Stomach smooth muscle (tissue), 2 donors: ENCODE measurements at regions not wholly inside any gene's neighbourhood (a gene's known extent, or its start where the extent isn't known, plus 50 kb on each side); places are given as distances from the start of the nearest gene placed in this dataset.

Experiments used
- H3K27ac ChIP-seq: one replicate; pipeline ENCODE4 v1.7.0; 2013; ENCODE audit warnings: mild to moderate bottlenecking, low read length, inconsistent platforms
- H3K27me3 ChIP-seq, 2 donors: one replicate each; pipeline ENCODE4 v1.7.0; 2013; ENCODE audit warnings: low read length in 2 of 2; ENCODE audit not compliant: insufficient read depth in 2 of 2, control insufficient read depth in 1 of 2
- H3K36me3 ChIP-seq, 2 donors: one replicate each; pipeline ENCODE4 v1.7.0; 2013; ENCODE audit warnings: low read length in 2 of 2; ENCODE audit not compliant: control insufficient read depth in 2 of 2, insufficient read depth in 2 of 2
- H3K4me1 ChIP-seq: one replicate; pipeline ENCODE4 v1.7.0; 2013; ENCODE audit warnings: low read length; ENCODE audit not compliant: control insufficient read depth, insufficient read depth
- H3K4me3 ChIP-seq, 2 donors: one replicate each; pipeline ENCODE4 v1.7.0; 2013; ENCODE audit warnings: low read length in 2 of 2
- H3K9ac ChIP-seq, 2 donors: one replicate each; pipeline ENCODE4 v1.7.0; 2013; ENCODE audit warnings: low read length in 2 of 2, mild to moderate bottlenecking in 1 of 2
- H3K9me3 ChIP-seq, 2 donors: one replicate each; pipeline ENCODE4 v1.7.0; 2013; ENCODE audit warnings: low read length in 2 of 2; ENCODE audit not compliant: control insufficient read depth in 2 of 2
- donor health status: healthy.
- donor health status: Pancreatic carcinoma.

DNA sequence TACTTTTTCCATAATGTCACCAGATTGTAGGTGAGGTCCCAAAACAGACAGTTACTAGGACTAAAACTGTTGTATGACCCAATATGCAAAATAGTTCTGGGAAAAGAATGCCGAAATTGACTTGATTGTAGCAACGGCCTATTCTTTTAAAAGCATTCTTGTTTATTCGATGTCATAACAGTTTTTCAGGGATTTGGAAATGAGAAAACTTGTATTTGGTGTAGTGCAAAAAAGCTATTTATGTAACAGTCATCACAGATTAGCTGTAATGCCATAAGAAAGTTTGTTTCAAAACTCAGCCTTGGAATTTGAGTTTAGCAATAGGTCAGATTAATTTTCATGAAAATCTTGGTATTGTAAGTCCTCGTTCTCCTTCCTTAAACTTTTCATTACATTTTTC, 69.2 kb upstream of the DIAPH2 start:
- H3K4me3 ChIP-seq = no peak overlapping the region
- H3K9me3 ChIP-seq = no peaks in the 10 kb centered on the region
- no peaks in the 10 kb centered on the region for H3K36me3 ChIP-seq
- no peak overlapping the region for H3K9ac ChIP-seq
- no peaks in the 10 kb centered on the region for H3K27me3 ChIP-seq
- no peak overlapping the region for H3K27ac ChIP-seq
- H3K4me1 ChIP-seq = no peaks in the 10 kb centered on the region

GRCh38 chrX:96619588-96619987, 65.1 kb upstream of the DIAPH2 start:
- H3K9me3 ChIP-seq = no peaks in the 10 kb centered on the region
- no peak overlapping the region for H3K4me3 ChIP-seq
- no peak overlapping the region for H3K27ac ChIP-seq
- H3K4me1 ChIP-seq = no peaks in the 10 kb centered on the region
- H3K9ac ChIP-seq = no peak overlapping the region
- no peaks in the 10 kb centered on the region for H3K36me3 ChIP-seq
- no peaks in the 10 kb centered on the region for H3K27me3 ChIP-seq

DNA sequence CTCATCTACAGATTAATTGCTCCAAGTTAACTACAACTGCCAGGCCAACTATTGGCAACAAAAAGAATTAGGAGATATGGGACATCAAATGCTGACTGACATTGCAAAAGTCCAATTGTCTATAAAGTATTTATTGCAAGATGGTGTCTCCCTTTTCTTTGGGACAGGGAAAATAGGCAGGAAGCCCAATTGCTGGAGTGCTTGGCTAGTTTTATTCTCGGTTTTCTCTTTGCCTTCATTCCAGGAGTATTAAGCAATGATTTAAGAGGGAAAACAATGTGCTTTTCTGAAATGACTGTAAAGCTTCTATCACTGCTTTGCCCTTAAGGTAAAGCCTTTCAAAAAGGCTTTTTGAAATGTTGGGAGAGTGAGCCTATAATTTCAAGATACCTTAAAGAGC, 62.8 kb upstream of the DIAPH2 start:
- Histone ChIP-seq H3K36me3 (no peaks in the 10 kb centered on the region), H3K9ac (no peak overlapping the region), H3K9me3 (no peaks in the 10 kb centered on the region), H3K4me3 (no peak overlapping the region), H3K27me3 (no peaks in the 10 kb centered on the region), H3K27ac (no peak overlapping the region), H3K4me1 (no peaks in the 10 kb centered on the region)
